ENCODE measurements at regions not wholly inside any gene's neighbourhood (a gene's known extent, or its start where the extent isn't known, plus 50 kb on each side); places are given as distances from the start of the nearest gene placed in this dataset.

DNA sequence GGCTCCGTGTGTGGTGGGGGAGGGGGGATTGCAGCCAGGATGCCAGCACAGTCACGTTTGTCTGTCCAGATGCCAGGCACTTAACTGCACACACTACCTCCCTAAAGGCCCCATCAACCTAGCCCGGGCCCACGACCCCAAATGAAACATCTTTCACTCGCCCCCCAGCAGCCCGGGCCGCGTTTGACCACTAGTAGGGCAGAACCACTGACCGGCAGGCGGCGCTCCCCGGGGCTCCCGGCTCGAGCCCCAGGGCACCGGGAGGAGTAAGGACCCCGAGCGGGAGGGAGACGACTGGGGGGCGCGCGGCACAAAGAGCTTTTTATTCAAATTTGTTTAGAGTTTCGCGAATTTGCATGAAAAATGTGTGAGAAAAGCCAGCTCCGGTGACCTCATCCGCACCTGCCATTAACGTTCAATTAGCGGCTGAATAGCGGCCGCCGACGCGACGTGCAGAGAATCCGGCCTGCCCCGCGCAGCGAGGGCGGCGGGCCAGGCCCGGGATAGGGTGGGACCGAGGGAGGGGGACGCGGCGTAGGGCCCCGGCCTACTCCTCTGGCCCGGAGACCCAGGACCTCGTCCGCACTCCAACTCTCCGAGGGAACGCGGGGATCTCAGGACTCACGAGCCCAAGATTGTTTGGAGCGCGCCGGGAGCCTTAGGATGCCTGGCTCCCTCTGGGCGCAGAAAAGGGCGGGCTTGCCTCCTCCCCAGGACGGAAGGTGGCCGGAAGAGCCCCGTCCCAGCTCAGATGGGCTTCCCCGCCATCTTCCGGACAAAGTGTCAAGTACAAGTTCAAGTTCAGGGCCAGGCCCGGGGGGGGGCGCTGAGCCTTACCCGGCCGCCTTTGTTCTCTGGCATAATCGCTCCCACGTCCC is 64.9 kb upstream of the POLG start:
- no peak for DNase-seq (ENCODE audit: low spot score)

DNA sequence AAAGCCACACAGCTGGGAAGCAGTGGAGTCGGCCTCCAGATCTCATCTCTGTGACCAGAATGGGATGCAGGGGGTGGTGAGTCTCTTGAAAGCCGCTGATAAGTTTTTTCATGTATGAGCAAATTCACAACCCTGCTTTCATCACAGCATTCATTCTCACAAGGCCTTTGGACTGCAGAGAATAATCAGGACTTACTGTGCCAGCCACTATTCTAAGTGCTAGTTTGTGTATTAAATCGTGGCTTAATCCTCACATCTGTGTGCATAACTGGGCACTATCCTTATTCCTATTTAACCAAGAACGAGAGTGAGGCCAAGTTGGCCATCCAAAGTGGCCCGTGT is 64.2 kb upstream of the POLG start:
- DNase-seq (ENCODE audit: low spot score), result no peak

DNA sequence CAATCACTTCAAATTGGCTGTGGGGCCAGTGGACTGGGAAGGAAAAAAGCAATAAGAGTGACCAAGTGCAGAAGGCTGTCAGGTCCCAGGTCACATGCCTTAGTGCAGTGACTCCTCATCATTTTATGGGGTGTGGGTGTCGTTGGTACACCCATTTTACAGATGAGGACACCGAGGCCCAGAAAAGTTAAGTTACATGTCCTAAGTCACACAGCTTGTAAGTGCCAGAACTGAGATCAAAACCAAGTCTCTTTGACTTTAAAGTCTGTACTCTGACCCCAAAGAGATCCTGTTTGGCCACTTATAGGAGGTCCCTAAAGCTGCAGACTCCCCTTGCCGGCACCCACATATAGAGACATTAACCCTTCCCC is 63.0 kb upstream of the POLG start:
- DNase-seq (ENCODE audit: low spot score), result no peak

DNA sequence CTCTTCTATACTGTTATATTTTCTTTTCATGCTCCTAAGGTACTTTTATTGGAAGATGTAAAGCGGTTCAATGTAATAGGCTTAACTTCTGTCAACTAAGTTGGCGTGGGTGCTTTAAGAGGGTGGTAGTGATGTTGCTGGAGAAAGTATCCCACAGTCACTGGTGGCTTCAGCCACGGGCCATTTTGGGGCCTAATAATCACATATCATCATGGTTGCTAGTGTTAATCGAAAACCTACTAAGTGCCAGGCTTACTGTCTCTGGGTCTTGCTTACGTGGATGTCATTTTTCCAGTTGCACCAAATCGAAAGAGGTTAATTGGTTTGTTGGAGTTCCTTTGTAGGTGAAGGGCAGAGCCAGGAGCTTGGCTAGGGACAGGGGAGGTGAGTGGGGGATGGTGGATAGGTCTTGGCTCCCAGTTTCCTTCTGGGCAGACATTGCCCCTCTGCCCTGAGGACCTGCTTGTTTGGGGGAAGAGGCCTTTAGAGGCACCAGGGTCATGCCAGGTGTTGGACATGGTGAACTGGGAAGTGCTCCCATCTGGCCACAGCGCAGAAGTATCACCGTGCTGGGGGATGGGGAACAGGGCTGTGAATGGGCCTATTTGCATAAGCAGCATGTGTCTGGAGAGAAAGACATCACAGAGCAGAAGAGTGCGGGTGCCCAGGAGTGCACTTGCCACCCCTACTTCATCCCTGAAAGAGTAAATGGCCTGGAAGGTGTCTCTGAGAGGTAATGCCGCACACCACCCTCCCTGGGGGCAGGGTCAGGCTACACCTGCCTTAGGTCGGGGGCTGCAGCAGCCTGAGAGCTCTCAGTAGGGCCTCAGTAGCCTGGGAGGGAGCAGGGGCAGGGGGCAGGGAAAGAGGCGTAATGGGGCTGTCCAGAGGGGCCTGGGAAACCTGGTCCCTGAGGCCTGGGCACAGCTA is 62.4 kb upstream of the POLG start:
- no peak for DNase-seq (ENCODE audit: low spot score)

DNA sequence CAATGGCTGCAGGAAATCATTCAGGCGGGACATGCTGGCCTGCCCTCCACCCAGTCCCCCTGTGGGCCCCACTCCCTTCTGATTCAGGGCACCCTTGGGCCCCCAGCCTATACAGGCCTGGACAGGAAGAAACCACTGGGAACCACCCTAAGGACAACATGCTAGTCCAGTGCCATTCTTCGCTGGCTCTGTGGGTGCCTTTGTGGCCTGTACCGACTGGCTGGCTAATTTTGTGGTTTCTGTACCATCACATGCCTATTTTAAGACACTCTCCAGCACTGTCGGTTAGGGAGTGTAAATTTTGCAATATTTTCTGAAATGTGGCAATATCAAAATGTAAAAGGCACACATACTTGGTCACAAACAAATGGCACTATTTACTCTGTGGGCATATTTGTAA is 61.4 kb upstream of the POLG start:
- DNase-seq (ENCODE audit: low spot score), result no peak

DNA sequence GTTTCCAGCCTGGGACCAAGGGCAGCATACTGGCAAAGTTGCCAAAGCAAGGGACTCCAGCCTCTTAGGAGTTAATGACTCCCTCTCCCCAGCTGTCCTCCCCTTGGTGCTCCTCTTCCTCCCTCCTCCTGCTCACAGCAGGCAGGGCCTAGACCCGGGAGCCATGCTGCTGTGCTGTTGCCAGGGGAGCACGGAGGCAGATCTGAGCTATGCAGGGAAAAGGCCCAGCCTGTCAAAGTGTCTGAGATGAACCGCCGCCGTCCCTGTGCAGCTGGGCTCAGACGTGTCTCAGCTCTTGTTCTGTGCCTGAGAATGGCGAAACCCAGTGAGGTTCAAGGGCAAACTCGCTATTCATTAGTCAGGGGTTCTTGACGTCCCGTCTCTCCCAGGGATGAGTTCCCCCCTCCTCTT is 60.8 kb upstream of the POLG start:
- no peak for DNase-seq (ENCODE audit: low spot score)

DNA sequence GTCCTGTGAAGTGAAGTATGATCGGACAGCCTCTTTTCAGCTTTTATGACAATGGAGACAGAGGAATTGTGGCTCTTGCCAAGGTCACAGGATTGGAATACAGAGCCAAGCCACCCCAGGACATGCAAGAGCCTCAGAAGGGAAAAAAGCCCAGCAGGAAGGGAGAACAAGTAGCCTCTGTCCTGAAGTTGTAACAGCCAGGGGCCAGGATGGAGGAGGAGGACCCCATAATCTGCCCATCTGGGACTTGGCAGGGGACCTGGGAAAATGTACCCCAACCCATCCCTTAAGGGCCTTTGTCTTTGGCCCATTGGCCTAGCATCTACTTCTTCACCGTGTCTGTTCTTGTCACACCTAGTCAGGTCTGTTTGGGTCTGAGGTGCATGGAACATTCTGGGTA is 60.4 kb upstream of the POLG start:
- no peak for DNase-seq (ENCODE audit: low spot score)

DNA sequence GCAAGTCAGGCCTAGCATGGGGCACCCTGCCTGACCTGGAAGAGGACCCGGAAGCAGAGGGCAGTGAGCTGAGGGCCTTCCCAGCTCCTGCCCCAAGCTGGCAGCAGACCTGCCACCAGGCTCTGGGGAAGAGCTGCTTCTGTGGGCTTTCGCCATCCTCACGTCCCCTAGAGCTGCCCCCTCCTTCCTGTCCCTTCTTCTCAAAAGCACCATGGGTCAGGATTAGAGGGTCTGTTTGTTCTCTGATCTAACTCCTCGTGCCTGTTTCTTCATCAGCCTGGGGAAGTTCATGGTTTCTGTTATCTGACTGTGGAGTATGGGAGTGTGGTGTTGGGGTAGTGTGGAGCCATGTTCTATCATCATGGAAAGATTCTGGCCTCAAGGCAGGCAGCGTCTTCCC is 58.4 kb upstream of the POLG start:
- DNase-seq (ENCODE audit: low spot score), result no peak

DNA sequence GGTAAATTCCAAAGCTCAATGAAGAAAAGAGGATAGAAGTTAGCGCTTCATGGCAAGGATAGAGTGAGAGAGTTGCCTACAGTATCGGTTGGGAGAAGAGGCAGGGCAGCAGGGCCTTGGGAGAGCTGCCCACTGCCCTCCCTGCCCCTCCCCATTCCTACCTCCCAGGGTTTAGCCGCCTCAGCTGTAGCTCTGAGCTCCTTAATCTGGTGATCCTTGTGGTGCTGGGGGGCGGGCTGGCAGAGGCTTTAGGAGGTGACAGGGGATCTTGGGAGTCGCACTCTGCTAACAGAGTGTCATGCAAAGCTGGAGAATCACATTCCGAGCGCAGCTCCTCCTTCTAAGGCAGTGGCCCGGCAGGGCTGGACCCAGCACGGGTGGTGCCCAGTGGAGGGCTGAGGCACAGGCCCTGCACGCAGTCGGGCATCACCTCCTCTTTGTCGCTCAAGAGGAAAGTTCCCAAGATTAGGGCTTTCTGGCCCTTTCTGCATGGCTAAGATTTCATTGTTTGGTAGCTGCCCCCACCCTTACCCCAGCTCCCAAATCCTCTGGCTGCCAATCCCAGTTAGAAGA is 57.1 kb upstream of the POLG start:
- no peak for DNase-seq (ENCODE audit: low spot score)

DNA sequence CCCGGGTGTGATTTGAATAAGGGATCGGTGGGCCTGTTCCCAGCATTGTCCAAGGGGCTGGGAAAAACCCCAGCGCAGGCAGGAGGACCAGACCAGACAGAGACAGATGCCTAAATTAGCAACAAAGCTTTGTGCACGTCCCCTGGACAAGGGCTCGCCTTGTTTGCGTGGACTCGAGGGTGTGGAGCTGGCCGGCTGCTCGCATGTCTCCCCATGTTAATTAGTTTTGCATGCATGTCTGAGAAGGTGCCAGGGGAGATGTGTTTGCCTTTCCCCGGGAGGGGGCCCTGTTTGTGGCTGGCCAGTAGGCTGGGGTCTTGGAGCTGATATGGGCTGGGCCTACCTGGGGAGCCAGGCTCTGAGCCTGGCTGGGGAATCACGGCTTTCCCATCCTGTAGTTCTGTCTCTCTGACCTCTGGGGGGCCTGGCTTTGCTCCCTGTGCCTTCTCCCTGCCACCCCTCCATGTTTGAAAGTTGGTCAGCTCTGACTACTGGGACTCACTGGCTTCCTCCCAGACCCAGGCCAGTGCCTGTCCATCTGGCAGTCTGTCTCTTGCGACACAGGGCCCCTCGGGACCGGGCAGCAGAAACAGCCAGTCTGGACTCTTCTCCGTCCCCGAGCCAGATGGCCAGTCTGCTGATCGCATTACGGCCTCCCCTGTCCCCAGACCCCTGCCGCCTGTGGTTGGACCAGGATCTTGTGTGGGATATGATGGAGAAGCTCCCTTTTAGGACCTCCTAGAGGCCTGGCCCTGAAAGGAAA is 55.4 kb upstream of the POLG start:
- no peak for DNase-seq (ENCODE audit: low spot score)

DNA sequence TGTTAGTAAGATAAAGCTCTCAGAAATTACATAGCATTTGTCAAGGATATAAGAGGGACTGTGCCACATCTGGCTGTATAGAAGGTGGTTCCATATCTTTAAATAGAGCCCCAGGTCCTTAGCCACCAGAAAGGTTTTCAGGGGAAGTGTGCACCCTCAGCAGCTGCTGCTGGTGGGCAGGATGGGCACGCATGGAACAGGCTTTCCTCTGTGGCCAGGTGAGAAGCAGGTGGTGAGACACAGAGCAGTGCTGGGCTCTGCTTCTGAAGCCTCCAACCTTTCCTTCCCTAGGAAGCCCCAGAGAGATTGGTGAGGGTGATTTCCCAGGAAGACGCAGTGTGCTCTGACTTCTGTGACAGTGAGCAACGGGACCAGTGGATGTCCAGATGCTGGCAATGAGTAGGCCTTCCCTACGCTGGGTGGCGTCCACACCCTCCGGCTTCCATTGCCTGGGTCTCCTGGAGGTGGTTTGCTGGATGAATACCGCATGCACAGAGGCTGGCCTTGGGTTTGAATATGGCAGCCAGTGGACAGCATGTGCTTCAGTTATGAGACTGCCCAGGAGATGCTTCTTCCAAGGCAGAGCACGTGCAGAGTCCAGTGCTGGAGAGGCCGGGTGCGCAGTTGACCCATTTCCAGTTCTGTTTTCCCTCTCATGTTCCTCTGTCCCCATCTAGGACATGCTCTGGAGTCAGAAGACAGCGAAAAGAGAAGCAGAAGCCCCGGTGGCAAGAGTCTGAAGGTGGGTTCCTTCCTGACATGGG is 52.7 kb upstream of the POLG start:
- no peak for DNase-seq (ENCODE audit: low spot score)

DNA sequence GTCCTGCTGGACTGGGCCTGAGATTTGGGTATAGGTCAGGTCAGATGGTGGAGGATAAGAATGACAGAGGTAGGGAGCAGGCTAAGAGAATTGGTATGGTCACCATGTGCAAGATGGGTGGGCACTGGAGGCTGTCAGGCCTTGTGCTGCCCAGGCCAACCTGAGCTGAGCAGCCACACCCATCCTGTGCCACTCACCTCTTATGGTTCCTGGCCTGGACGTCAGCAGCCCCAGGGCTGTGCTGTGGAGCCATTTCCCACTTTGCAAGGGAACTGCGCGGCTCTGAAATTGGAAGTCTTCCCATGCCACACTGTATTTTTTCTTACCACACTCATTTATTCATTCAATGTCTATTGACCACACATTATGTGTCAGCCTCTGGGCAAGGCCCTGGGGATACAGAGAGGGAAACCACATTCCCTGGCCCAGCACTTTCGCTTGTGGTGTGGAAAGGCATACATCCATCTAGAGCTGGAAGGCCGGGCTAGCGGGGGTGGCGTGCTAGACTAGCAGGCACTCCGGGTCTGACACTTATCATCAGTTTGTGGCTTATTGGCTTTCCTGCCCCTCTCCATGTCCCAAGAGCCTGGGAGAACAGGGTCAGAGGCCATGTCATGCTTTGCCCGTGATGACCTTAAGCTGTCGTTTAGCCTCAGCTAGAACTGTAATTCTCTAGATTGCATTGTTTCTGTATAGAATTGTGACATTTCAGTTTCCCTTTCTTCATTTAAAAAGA is 51.1 kb upstream of the POLG start:
- DNase-seq (ENCODE audit: low spot score), result no peak

All from hematopoietic multipotent progenitor cell treated with erythropoietin and hydrocortisone succinate and interleukin-3 and kit ligand, for 15 days (in vitro differentiated cells).